ENCODE measurements at regions not wholly inside any gene's neighbourhood (a gene's known extent, or its start where the extent isn't known, plus 50 kb on each side); places are given as distances from the start of the nearest gene placed in this dataset.

DNA sequence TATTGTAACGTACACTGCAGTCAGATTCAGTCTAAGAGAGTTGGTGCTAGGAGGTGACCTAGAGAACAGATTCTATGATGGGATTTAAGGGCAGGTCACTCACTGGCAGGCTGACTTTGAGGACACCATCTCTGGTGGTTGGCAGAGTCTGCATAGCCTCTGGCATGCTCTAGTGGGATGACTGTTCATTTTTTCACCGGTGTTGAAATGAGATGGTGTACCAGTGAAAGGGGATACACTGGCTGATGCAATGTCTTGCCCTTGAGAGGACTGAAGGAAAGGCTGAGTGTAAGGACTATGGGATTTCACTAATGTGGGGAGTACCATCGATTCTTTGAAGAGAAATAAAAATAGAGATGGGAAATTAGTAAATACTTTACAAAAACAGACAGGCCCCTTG is 186.9 kb upstream of the PIEZO2 start:
- TF ChIP-seq, protein P1, sequence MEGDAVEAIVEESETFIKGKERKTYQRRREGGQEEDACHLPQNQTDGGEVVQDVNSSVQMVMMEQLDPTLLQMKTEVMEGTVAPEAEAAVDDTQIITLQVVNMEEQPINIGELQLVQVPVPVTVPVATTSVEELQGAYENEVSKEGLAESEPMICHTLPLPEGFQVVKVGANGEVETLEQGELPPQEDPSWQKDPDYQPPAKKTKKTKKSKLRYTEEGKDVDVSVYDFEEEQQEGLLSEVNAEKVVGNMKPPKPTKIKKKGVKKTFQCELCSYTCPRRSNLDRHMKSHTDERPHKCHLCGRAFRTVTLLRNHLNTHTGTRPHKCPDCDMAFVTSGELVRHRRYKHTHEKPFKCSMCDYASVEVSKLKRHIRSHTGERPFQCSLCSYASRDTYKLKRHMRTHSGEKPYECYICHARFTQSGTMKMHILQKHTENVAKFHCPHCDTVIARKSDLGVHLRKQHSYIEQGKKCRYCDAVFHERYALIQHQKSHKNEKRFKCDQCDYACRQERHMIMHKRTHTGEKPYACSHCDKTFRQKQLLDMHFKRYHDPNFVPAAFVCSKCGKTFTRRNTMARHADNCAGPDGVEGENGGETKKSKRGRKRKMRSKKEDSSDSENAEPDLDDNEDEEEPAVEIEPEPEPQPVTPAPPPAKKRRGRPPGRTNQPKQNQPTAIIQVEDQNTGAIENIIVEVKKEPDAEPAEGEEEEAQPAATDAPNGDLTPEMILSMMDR (conservative IDR thresholded peaks at IDR 0.05; ENCODE audit: low read depth in 2 of 2): no peak
- TF ChIP-seq POLR2AphosphoS5 (IDR thresholded peaks at IDR 0.05; ENCODE audit: low read depth): no peak
